MCF 10A (cell line): ENCODE measurements at regions not wholly inside any gene's neighbourhood (a gene's known extent, or its start where the extent isn't known, plus 50 kb on each side); places are given as distances from the start of the nearest gene placed in this dataset.

Experiments used
- BruUV-seq: library from RNA; stranded (reverse); fragments of 400-500 nt; replicated peaks from 2 replicates; lab custom pipeline; 2021; lab: Mats Ljungman, UMichigan
- CTCF ChIA-PET: fragments of 300-600 bp; sonication (Branson Sonifier 250); formaldehyde crosslinking; extraction: SDS; loops from one replicate; lab custom pipeline; 2021; ENCODE audit warnings: antibody characterized with exemption, inconsistent platforms; lab: Yijun Ruan, JAX
- POLR2A ChIA-PET: fragments of 300-600, 350-650 bp; sonication (Branson Sonifier 250); formaldehyde crosslinking; extraction: SDS; loops from one replicate; lab custom pipeline; 2020; ENCODE audit warnings: antibody characterized with exemption, inconsistent platforms; lab: Yijun Ruan, JAX
- DNase-seq: peaks from one replicate; pipeline ENCODE4 v3.0.0-alpha.2; 2018; ENCODE audit not compliant: unreplicated experiment
- H3K27ac Mint-ChIP-seq: one replicate; pipeline ENCODE4 v1.8.0; 2022; ENCODE audit warnings: mild to moderate bottlenecking, low read depth, mixed read lengths; ENCODE audit not compliant: unreplicated experiment
- H3K27me3 Mint-ChIP-seq: one replicate; pipeline ENCODE4 v1.8.0; 2022; ENCODE audit warnings: mixed read lengths; ENCODE audit not compliant: insufficient read depth, unreplicated experiment
- H3K36me3 Mint-ChIP-seq: one replicate; pipeline ENCODE4 v1.8.0; 2022; ENCODE audit warnings: mild to moderate bottlenecking, moderate library complexity, mixed read lengths; ENCODE audit not compliant: insufficient read depth, unreplicated experiment
- H3K4me1 Mint-ChIP-seq: one replicate; pipeline ENCODE4 v1.8.0; 2022; ENCODE audit warnings: mixed read lengths; ENCODE audit not compliant: insufficient read depth, unreplicated experiment
- H3K4me3 Mint-ChIP-seq: one replicate; pipeline ENCODE4 v1.8.0; 2022; ENCODE audit warnings: mild to moderate bottlenecking, moderate library complexity, mixed read lengths; ENCODE audit not compliant: unreplicated experiment
- H3K9me3 Mint-ChIP-seq: one replicate; pipeline ENCODE4 v1.8.0; 2022; ENCODE audit warnings: mixed read lengths; ENCODE audit not compliant: unreplicated experiment
- intact Hi-C: fragments of 100-400 bp; cut with micrococcal nuclease; formaldehyde crosslinking; loops from 2 replicates; pipeline ENCODE4 v1.14.1; 2022
- TF ChIP-seq, protein P1 (sequence below): fragments of 200-600 bp; IDR thresholded peaks from one replicate; pipeline ENCODE4 v1.8.0; 2022; ENCODE audit warnings: antibody characterized with exemption, mild to moderate bottlenecking; ENCODE audit not compliant: unreplicated experiment

DNA sequence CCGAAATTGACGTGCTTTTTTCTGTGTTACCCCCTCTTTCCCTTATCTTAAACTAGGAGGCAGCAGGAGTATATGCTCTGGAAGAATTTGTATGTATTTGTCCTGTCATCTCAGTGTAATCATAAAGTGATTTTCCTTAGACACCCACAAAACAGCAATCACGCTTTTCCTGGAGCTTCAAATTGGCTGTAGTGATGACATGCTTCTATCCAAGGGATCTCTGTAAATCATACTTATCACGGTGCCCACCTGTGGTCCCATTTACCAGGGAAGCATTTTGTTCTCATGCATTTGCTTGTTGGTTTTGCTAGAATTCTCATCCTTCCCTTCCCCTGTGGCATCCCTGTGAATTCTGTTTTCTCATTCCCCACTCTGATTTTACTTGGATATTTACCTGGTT is 220.8 kb upstream of the THUMPD2 start:
- DNase-seq, result no peak
- POLR2A ChIA-PET, result no interaction called here
- TF ChIP-seq, protein P1, sequence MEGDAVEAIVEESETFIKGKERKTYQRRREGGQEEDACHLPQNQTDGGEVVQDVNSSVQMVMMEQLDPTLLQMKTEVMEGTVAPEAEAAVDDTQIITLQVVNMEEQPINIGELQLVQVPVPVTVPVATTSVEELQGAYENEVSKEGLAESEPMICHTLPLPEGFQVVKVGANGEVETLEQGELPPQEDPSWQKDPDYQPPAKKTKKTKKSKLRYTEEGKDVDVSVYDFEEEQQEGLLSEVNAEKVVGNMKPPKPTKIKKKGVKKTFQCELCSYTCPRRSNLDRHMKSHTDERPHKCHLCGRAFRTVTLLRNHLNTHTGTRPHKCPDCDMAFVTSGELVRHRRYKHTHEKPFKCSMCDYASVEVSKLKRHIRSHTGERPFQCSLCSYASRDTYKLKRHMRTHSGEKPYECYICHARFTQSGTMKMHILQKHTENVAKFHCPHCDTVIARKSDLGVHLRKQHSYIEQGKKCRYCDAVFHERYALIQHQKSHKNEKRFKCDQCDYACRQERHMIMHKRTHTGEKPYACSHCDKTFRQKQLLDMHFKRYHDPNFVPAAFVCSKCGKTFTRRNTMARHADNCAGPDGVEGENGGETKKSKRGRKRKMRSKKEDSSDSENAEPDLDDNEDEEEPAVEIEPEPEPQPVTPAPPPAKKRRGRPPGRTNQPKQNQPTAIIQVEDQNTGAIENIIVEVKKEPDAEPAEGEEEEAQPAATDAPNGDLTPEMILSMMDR, result no peak
- BruUV-seq, result no TSS peak
- CTCF ChIA-PET, result interaction anchor here (0.6 to 1.0 kb wide), 2 partner anchors 352 to 412 kb away, joined by 3 read pairs; no protein-coding TSS in a partner anchor
- Mint-ChIP-seq H3K27me3 (no peaks in the 10 kb centered on the region), H3K9me3 (no peaks in the 10 kb centered on the region), H3K4me3 (no peak overlapping the region), H3K4me1 (peaks cover 18% of the 10 kb centered on the region), H3K27ac (no peak overlapping the region), H3K36me3 (no peaks in the 10 kb centered on the region)
- intact Hi-C loops, result loop anchor here (5.0 kb wide), 1 partner anchor 102 kb away; no protein-coding TSS in a partner anchor

DNA sequence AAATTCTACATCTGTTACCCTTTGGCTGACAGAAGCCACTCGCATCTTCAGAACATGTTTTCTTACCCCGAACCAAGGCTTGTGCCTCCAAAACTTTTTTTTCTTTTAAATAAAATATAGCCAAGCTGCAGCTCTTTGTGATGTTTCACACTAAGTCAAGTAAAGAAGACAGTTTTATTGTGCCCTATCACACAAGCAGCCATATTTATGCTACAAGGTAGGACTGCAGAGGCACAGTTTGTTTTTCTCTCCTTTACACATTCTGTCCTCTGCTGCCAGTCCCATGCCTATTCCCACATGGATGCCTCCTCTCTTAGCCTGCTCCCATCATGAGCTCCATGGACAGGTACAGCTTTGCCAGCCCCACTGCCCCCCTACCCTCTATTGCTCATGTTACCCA is 219.6 kb upstream of the THUMPD2 start:
- no TSS peak for BruUV-seq
- ChIA-PET CTCF (interaction anchor here (0.9 to 1.2 kb wide), 2 partner anchors 136 to 556 kb away, joined by 3 to 4 read pairs; no protein-coding TSS in a partner anchor), POLR2A (interaction anchor here (1.0 kb wide), 1 partner anchor 18 kb away, joined by 3 read pairs; no protein-coding TSS in a partner anchor)
- Mint-ChIP-seq H3K36me3 (no peaks in the 10 kb centered on the region), H3K27me3 (no peaks in the 10 kb centered on the region), H3K4me3 (no peak overlapping the region), H3K9me3 (no peaks in the 10 kb centered on the region), H3K4me1 (peaks cover 20% of the 10 kb centered on the region), H3K27ac (no peak overlapping the region)
- intact Hi-C loops, result loop anchor here (5.0 kb wide), 1 partner anchor 104 kb away; no protein-coding TSS in a partner anchor
- no peak for DNase-seq
- TF ChIP-seq, protein P1, result no peak

DNA sequence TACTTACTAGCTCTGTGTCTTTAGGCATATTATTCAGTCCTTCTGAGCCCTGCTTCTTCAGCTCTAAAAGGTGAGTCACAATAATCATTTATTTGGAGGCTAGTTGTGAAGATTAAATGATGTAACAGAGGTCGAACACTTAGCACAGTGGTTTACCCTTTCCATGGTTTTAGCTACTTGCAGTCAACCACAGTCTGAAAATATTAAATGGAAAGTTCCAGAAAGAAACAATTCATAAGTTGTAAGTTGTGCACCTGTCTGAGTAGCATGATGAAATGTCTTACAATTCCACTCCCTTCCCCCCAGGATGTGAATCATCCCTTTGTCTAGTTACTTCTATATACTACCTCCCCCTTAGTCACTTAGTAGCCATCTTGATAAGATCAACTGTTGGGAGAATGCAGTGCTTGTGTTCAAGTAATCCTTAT is 217.6 kb upstream of the THUMPD2 start:
- TF ChIP-seq, protein P1, result no peak
- POLR2A ChIA-PET, result no interaction called here
- no TSS peak for BruUV-seq
- no peak overlapping the region for H3K4me3 Mint-ChIP-seq
- peak; percentile 76 for DNase-seq
- CTCF ChIA-PET, result interaction anchor here (0.6 kb wide), 2 partner anchors 53 to 75 kb away, joined by 3 to 5 read pairs; no protein-coding TSS in a partner anchor
- H3K36me3 Mint-ChIP-seq, result no peaks in the 10 kb centered on the region
- peaks cover 31% of the 10 kb centered on the region for H3K4me1 Mint-ChIP-seq
- H3K9me3 Mint-ChIP-seq, result no peaks in the 10 kb centered on the region
- peak overlapping the region; percentile 89 for H3K27ac Mint-ChIP-seq
- no peaks in the 10 kb centered on the region for H3K27me3 Mint-ChIP-seq
- intact Hi-C loops, result loop anchor here (5.0 kb wide), 1 partner anchor 106 kb away; no protein-coding TSS in a partner anchor

DNA sequence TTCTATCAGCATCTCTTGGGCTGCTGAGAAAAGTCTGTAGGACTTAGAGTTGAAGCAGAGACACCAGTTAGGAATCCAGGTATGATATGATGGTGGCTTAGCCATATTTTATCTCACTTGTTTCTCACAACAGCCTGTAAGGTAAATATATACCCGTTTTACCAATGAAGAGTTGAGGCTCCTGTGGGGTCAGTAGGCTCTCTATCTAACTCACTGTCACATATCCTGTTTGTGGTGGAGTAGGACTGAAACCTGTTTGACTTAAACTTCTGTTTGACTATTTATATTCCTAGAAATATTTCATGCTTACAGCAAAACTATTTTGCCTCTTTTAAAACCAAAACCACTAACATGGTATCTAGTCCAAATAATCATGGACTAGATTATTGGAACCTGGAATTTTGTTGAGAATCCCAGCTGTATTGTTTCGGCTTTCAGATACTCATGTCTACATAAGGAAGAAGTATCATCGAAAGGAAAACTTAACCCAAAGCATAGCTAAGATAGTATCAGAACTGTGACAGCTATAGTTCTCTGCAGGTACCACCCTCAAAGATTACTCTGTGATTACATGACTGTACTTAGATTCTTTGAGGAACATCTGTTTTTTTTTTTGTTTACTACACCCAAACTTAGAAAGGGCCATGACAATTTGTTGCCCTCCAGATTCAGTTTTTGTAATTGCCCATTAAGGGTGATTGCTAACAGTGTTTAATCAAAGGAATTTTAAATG is 216.1 kb upstream of the THUMPD2 start:
- no TSS peak for BruUV-seq
- CTCF ChIA-PET, result no interaction called here
- Mint-ChIP-seq H3K36me3 (no peaks in the 10 kb centered on the region), H3K4me1 (peaks cover 38% of the 10 kb centered on the region), H3K27me3 (no peaks in the 10 kb centered on the region), H3K9me3 (no peaks in the 10 kb centered on the region), H3K4me3 (no peak overlapping the region), H3K27ac (peak overlapping the region; percentile 89)
- TF ChIP-seq, protein P1, result no peak
- no peak for DNase-seq
- POLR2A ChIA-PET, result no interaction called here
- intact Hi-C loops, result loop anchor here (5.0 kb wide), 1 partner anchor 107 kb away; no protein-coding TSS in a partner anchor
